ENCODE measurements at regions not wholly inside any gene's neighbourhood (a gene's known extent, or its start where the extent isn't known, plus 50 kb on each side); places are given as distances from the start of the nearest gene placed in this dataset.

GRCh38 chr15:89393056-89393455 lies 58.4 kb upstream of the POLG start:
- no peaks in the 10 kb centered on the region for H3K9me3 ChIP-seq
- H3K27me3 ChIP-seq = no peaks in the 10 kb centered on the region
- H3K27ac ChIP-seq = no peak overlapping the region
- TF ChIP-seq CTCF (IDR thresholded peaks at IDR 0.05) = no peak
- H3K4me1 ChIP-seq = no peaks in the 10 kb centered on the region
- intact Hi-C loops (cut with DNase I) = no loop called here
- H3K36me3 ChIP-seq = no peaks in the 10 kb centered on the region
- no peak overlapping the region for H3K4me3 ChIP-seq
- no peak for DNase-seq (ENCODE audit: low spot score in 2 of 2)

GRCh38 chr15:89391685-89392257 lies 57.1 kb upstream of the POLG start:
- TF ChIP-seq CTCF (IDR thresholded peaks at IDR 0.05) = no peak
- H3K4me3 ChIP-seq = no peak overlapping the region
- H3K27me3 ChIP-seq = no peaks in the 10 kb centered on the region

GRCh38 chr15:89389841-89390603 lies 55.4 kb upstream of the POLG start:
- Histone ChIP-seq H3K27ac (no peak overlapping the region), H3K9me3 (no peaks in the 10 kb centered on the region), H3K36me3 (no peaks in the 10 kb centered on the region), H3K4me3 (no peak overlapping the region), H3K4me1 (no peaks in the 10 kb centered on the region), H3K27me3 (no peaks in the 10 kb centered on the region)
- no peak for DNase-seq (ENCODE audit: low spot score in 2 of 2)
- intact Hi-C loops (cut with DNase I) = no loop called here
- TF ChIP-seq CTCF (IDR thresholded peaks at IDR 0.05) = no peak

More at GRCh38 chr15:89391685-89392257, 57.1 kb upstream of the POLG start:
- Histone ChIP-seq H3K9me3 (no peaks in the 10 kb centered on the region), H3K27ac (no peak overlapping the region), H3K36me3 (no peaks in the 10 kb centered on the region), H3K4me1 (no peaks in the 10 kb centered on the region)
- DNase-seq (ENCODE audit: low spot score in 2 of 2) = no peak
- intact Hi-C loops (cut with DNase I) = no loop called here

GRCh38 chr15:89387140-89387903 lies 52.7 kb upstream of the POLG start:
- H3K27ac ChIP-seq = no peak overlapping the region
- intact Hi-C loops (cut with DNase I) = no loop called here
- no peaks in the 10 kb centered on the region for H3K9me3 ChIP-seq
- DNase-seq (ENCODE audit: low spot score in 2 of 2) = no peak
- no peak for TF ChIP-seq CTCF (IDR thresholded peaks at IDR 0.05)
- no peaks in the 10 kb centered on the region for H3K27me3 ChIP-seq
- no peak overlapping the region for H3K4me3 ChIP-seq
- H3K4me1 ChIP-seq = no peaks in the 10 kb centered on the region
- H3K36me3 ChIP-seq = no peaks in the 10 kb centered on the region

- Histone ChIP-seq H3K27me3 (no peaks in the 10 kb centered on the region), H3K4me3 (no peak overlapping the region), H3K36me3 (no peaks in the 10 kb centered on the region), H3K9me3 (no peaks in the 10 kb centered on the region), H3K4me1 (no peaks in the 10 kb centered on the region), H3K27ac (no peak overlapping the region)
- intact Hi-C loops (cut with DNase I) = no loop called here
- TF ChIP-seq CTCF (IDR thresholded peaks at IDR 0.05) = no peak
- DNase-seq (ENCODE audit: low spot score in 2 of 2) = no peak
Measured at GRCh38 chr15:89385596-89386331, 51.1 kb upstream of the POLG start.
